RWPE2 (cell line): ENCODE measurements at regions not wholly inside any gene's neighbourhood (a gene's known extent, or its start where the extent isn't known, plus 50 kb on each side); places are given as distances from the start of the nearest gene placed in this dataset.

Experiments used
- ATAC-seq: fragments of 200-7000 bp; cut with Tn5 transposase; 3 replicates; pipeline ENCODE4 v1.9.1; 2021; ENCODE audit warnings: low read depth
- DNase-seq: peaks from one replicate; pipeline ENCODE4 v3.0.0-alpha.2; 2020; ENCODE audit warnings: low spot score
- H3K27ac ChIP-seq: fragments of 450-650 bp; 2 replicates; pipeline ENCODE4 v1.5.1; 2017; ENCODE audit warnings: mild to moderate bottlenecking; ENCODE audit not compliant: poor library complexity, severe bottlenecking
- H3K27me3 ChIP-seq: fragments of 250-450 bp; sonication (Bioruptor Pico); 2 replicates; pipeline ENCODE4 v1.5.1; 2021; ENCODE audit warnings: mild to moderate bottlenecking, moderate library complexity; ENCODE audit not compliant: insufficient read depth, poor library complexity, severe bottlenecking
- H3K36me3 ChIP-seq: fragments of 250-450 bp; sonication (Bioruptor Pico); 2 replicates; pipeline ENCODE4 v1.5.1; 2020; ENCODE audit warnings: low read depth, mild to moderate bottlenecking, moderate library complexity
- H3K4me1 ChIP-seq: fragments of 250-450 bp; sonication (Bioruptor Pico); 2 replicates; pipeline ENCODE4 v1.5.1; 2021; ENCODE audit warnings: mild to moderate bottlenecking, moderate library complexity; ENCODE audit not compliant: insufficient read depth, poor library complexity, severe bottlenecking
- H3K4me3 ChIP-seq: fragments of 250-450 bp; sonication (Bioruptor Pico); 2 replicates; pipeline ENCODE4 v1.5.1; 2021; ENCODE audit warnings: mild to moderate bottlenecking, moderate library complexity; ENCODE audit not compliant: severe bottlenecking
- H3K9me3 ChIP-seq: fragments of 250-450 bp; sonication (Bioruptor Pico); 2 replicates; pipeline ENCODE4 v1.5.1; 2021; ENCODE audit warnings: mild to moderate bottlenecking, moderate library complexity; ENCODE audit not compliant: severe bottlenecking
- TF ChIP-seq, protein P1 (sequence below): fragments of 450-650 bp; IDR thresholded peaks from one replicate; pipeline ENCODE4 v1.5.1; 2017; ENCODE audit warnings: mild to moderate bottlenecking, moderate library complexity; ENCODE audit not compliant: poor library complexity, severe bottlenecking

DNA sequence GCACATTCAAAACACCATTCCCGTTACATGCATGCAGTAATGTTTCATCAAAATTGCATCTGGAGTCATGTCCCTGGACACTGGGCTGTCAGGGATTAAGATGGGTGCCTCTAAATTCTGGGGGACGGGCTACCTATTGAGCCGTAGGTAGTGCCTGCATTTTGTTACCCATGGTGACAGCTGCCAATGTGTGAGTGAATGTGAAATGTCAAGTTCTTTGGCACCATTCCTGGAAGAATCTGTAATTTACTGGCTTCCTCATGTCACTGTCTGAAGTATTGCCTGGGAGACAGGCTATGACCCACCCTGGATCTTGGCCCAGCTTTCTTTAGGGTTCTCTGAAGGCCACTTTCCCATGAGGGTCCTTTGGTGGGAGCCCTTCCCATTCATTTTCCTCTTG, 266.1 kb downstream of the TSHZ3 start:
- H3K36me3 ChIP-seq: no peaks in the 10 kb centered on the region
- TF ChIP-seq, protein P1, sequence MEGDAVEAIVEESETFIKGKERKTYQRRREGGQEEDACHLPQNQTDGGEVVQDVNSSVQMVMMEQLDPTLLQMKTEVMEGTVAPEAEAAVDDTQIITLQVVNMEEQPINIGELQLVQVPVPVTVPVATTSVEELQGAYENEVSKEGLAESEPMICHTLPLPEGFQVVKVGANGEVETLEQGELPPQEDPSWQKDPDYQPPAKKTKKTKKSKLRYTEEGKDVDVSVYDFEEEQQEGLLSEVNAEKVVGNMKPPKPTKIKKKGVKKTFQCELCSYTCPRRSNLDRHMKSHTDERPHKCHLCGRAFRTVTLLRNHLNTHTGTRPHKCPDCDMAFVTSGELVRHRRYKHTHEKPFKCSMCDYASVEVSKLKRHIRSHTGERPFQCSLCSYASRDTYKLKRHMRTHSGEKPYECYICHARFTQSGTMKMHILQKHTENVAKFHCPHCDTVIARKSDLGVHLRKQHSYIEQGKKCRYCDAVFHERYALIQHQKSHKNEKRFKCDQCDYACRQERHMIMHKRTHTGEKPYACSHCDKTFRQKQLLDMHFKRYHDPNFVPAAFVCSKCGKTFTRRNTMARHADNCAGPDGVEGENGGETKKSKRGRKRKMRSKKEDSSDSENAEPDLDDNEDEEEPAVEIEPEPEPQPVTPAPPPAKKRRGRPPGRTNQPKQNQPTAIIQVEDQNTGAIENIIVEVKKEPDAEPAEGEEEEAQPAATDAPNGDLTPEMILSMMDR: no peak
- no peaks in the 10 kb centered on the region for H3K9me3 ChIP-seq
- H3K27ac ChIP-seq: no peak overlapping the region
- H3K27me3 ChIP-seq: no peaks in the 10 kb centered on the region
- H3K4me3 ChIP-seq: no peak overlapping the region
- DNase-seq (no peak), ATAC-seq (no peak)
- no peaks in the 10 kb centered on the region for H3K4me1 ChIP-seq

DNA sequence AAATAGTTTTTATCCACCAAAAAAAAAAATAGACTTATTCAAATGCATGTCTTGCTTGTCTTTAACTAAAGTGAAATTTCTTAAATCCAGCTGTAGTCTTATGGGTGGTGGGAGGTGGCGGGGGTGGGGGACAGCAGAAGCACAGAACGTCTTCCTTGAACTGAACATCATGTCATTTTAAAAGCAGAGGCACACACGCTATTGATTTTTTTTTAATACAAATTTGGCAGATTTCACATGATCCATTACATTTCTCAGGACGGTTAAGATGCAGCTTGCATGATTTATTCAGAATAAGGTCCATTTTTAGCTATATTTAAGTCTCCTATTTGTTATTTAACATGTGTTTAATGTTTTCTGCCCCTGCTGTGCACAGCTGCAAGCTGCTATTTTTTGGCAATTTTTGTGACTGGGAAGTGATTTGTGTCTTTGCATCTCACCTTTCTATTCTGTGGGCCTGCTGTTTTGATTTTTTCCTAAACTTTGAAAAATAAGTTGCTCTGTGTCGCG, 274.0 kb downstream of the TSHZ3 start:
- Histone ChIP-seq H3K36me3 (no peaks in the 10 kb centered on the region), H3K4me1 (no peaks in the 10 kb centered on the region), H3K9me3 (no peaks in the 10 kb centered on the region), H3K27me3 (peaks cover 4% of the 10 kb centered on the region), H3K27ac (no peak overlapping the region), H3K4me3 (no peak overlapping the region)
- ATAC-seq: no peak
- TF ChIP-seq, protein P1: no peak
- DNase-seq: no peak

DNA sequence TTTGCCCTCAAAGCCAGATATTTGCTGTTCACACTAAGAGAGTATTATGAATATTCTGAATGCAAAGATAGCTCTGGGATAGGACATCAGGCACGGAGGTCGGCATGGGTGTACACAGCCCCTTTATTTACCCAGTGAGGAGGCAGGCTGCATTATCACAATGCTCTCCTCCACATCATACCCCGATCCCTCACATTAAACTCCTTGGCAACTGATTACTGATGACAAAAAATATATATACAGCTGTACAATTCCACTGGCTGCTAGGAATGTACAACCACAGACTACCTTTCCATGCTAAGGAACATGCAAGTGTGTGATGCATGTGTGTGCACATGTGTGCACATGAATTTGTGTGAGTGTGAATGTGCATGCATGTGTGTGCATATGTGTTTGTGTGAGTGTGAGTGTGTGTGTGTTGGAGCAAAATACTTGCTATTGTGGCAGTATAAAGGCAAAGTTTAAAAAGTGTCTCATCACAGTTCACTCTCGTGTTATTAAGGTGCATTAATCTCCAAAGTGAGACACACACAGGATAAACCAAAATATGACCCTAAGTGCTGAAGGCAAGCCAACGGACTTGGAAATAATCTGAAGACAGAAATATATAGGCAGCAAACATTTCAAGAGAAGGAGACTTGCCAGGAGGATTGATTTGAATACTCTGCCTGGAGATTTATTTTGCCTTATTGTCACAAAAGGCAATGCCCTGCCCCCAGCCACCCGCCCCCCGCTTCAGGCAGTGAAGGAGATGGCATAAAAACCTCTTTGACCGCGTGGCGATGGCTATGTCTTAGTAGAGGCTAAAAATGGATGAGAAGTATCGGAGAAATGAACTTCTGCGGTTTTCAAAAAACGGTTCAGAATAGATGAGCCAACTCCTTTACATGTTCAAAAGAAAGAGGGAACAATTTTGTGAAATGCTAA, 274.8 kb downstream of the TSHZ3 start:
- Histone ChIP-seq H3K27ac (no peak overlapping the region), H3K27me3 (peaks cover 4% of the 10 kb centered on the region), H3K36me3 (no peaks in the 10 kb centered on the region), H3K4me3 (no peak overlapping the region), H3K9me3 (no peaks in the 10 kb centered on the region), H3K4me1 (no peaks in the 10 kb centered on the region)
- DNase-seq (no peak), ATAC-seq (no peak)
- TF ChIP-seq, protein P1: no peak

DNA sequence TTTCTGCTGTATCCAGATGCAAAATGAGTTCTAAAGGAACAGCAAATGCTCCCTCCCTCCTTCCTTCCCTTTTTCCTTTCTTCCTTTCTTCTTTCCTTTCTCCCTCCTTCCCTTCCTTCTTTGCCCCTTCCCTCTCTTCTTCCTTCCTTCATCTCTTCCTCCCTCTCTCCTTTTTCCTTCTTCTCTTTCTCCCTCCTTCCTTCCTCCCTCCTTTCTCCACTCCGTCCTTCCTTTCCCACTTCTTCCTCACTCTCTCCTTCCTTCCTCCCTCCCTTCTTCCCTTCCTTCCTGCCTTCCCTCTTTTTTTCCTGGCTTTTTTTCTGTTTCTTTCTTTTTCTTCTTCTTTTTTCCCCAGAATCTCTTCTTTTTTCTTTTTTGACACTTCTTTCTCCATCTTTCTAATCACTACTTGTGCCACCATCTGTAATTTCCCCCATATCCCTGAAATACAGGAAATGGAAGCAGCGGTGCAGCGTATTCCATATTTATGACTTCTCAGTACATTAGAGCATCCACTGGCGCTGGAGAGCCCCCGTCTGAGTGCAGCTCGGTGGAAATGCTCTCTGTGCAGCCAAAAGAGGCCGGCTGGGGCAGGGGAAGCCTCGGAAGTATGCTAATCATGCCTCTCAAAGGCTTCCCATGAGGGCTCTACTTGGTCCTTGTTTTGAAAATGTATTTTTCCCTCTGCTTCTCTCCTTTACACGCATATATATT, 275.6 kb downstream of the TSHZ3 start:
- ATAC-seq (no peak), DNase-seq (no peak)
- no peak overlapping the region for H3K27ac ChIP-seq
- no peak overlapping the region for H3K4me3 ChIP-seq
- no peaks in the 10 kb centered on the region for H3K4me1 ChIP-seq
- peaks cover 4% of the 10 kb centered on the region for H3K27me3 ChIP-seq
- TF ChIP-seq, protein P1: no peak
- H3K9me3 ChIP-seq: no peaks in the 10 kb centered on the region
- no peaks in the 10 kb centered on the region for H3K36me3 ChIP-seq
